CD1c-positive myeloid dendritic cell (primary cell): ENCODE measurements at regions not wholly inside any gene's neighbourhood (a gene's known extent, or its start where the extent isn't known, plus 50 kb on each side); places are given as distances from the start of the nearest gene placed in this dataset.
"Not testable (repeated sequence)": the region's sequence is repeated elsewhere in the genome, so short reads cannot be mapped to it uniquely, and the experiment has no call there.

Experiments used
- DNase-seq: peaks from one replicate; pipeline ENCODE4 v3.0.0-alpha.2; 2016; ENCODE audit errors: extremely low spot score

DNA sequence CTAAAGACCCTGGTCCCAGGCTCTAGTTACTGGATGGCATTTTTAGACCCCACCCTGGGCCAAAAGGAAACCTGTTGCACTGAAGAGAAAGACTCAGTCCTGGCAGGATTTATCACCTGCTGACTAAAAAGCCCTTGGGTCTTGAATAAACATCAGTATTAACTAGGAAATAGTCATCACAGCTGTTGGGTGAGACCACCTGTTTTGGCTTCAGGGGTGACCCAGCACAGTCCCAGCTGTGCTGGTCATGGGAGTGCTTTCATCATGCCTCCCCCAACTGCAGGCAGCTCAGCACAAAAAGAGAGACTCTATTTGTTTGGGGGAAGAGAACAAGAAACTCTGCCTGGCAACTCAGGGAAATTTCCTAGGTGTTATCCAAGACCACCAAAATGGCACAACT lies 903.2 kb downstream of the C4orf33 start:
- DNase-seq, result no peak

DNA sequence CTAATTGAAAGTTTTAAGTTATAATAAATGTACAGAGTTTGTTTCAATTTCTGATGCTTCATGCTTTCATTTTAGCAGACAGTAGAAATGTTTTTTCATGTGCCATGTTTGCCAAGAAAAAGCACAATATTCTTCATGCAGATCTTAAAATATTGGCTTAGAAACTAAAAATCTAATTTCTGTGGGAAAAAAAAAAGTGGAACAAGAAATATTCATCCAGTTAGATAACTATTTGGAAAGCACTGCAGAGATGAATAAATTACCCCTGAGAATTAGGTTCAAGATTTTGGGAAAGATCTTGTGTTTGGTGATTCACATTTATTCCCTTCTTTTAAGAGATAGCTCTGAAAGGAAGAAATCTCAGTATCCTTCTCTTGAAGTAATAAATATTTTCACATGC lies 912.5 kb downstream of the C4orf33 start:
- no peak for DNase-seq

DNA sequence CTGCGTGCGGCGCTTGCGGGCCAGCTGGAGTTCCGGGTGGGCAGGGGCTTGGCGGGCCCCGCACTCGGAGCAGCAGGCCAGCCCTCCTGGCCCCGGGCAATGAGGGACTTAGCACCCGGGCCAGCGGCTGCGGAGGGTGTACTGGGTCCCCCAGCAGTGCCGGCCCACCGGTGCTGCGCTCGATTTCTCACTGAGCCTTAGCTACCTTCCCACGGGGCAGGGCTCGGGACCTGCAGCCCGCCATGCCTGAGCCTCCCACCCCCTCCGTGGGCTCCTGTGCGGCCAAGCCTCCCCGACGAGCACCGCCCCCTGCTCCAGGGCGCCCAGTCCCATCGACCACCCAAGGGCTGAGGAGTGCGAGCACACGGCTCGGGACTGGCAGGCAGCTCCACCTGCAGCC lies 916.9 kb downstream of the C4orf33 start:
- not testable (repeated sequence) for DNase-seq

DNA sequence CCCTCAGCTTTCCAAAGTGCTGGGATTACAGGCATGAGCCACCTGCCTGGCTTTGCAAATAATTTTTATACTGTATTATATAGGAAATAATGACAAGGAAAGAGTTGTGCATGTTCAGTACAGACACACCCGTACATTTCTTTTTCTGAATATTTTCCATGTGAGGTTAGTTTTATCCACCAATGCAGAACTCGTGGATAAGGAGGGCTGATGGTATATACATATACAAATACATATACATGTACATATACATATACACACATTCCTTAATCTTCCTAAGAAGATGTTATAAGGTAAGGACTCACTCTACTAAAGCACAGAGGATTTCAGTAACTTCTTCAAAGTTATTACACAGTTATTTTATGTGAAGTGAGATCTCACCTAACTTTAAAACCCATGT lies 925.8 kb downstream of the C4orf33 start:
- no peak for DNase-seq

DNA sequence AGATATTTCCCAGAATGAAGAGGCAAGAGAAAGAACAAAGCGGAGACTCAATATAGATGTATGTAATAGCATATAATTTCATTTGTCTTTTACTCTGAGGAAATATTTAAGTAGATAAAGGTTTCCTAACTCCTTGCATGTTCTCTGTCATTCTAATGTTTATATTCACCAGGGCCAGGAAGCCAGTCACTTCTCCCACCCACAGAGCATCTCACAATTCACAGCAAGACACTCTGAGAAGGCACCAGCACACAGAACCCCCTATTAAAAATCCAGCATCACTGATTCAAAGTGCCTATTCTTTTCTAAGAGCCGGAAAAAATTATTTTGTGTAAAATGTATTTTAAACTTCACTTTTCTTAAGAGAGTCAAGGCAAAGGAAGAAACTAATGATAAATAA lies 927.1 kb downstream of the C4orf33 start:
- DNase-seq, result no peak

DNA sequence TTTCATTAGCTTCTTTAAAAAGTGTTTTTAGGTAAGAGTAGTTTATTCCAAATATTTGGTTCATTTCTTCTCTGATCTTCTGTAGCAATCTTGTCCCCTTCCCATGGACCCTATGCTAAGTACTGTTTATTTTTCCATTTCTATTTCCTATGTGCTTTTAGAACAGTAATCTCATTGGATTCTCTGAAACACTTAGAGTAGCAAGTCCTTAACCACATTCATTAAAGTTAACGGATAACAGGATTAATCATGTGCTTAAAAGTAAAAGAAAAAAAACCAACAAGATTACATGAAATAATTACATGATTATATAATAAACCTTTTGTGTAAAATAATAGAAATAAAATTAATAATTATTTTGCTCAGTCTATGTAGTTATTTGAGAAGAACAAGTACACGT lies 929.7 kb downstream of the C4orf33 start:
- DNase-seq, result no peak

DNA sequence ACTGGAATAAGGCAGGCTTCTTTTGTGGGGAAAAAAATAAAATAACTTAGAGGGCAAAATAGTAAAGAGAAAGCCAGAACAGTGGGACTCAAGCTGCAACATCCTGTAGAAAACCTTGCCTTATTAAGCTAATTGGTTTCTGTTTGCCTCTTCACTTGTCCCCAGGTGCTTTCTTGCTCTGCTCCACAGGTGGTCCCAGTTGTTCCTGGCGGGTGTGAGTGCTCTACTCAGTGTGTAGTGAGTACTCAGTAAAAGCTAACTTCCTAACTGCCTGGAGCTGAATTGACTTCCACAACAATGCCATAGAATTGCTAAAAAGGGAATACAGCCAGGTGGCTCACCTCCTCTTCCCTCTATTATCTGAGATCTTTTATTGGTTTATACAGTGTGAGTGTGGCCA lies 930.2 kb downstream of the C4orf33 start:
- no peak for DNase-seq

DNA sequence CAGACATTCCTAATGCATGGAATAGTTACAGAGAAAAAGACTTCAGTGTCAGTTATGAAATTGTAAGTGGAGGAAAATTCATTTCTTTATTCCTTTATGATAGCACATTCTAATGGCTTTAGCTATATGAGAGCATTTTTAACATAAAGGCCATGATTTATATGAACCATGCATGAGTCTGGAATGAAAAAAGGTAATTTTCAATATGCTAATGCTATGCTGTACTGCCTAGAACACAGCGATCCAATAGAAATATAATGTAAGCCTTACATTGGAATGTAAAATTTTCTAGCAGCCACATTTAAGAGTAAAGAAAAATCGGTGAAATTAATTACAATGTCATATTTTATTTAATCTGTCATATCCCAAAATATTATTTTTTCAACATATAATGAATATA lies 932.0 kb downstream of the C4orf33 start:
- no peak for DNase-seq

DNA sequence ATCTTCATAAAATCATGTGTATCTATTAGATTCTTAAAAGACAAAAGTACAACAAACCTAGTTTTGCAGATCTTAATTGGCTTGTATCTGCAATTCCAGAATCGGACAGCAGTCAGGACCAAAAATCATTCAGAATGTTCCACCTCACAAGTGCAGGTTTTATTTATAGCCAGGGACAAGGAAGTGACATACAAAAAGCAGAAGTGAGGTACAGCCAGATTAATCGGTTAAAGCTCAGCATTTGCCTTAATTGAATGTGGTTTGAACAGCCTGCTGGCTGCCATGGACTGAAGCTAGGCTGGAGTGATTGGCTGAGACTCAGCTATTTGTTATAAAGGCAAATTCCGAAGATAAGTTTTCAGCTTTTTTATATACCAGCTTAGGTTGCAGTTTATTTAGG lies 932.6 kb downstream of the C4orf33 start:
- DNase-seq, result no peak

DNA sequence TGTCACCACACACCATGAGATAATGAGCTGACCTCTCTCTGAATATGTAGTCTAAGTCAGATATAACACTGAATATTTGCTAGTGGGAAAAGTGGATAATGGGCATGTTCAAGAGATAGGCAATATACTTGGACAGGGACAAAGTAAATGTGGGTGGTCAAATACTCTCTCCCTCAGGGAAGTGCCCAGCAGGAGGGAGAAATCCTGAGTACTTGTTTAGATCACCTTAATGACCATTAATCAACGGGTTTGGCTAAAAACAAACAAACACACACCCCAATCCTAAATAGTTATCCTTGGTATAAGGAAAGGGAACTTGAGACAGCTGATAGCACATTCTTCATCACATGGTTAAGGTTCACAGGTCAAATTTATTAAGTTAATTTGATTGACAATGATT lies 933.5 kb downstream of the C4orf33 start:
- no peak for DNase-seq

DNA sequence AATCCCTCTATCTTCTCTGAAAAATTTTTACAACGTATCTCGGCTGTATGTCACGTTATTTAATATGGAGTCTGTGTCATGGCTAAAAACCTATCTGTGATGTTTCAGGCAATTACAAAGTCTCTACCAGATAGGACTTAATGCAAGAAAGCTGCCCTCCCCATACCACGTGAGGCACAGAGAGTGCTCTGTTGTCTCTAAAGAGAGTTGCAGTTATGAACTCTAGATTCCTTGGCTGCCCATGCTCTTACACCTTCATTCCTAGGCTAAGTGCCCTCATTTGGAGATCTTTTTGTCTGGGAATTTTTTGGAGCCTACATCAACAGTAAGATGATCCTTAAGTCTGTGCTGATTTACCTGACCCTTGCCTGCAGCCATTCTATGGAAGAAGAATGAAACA lies 935.9 kb downstream of the C4orf33 start:
- no peak for DNase-seq

DNA sequence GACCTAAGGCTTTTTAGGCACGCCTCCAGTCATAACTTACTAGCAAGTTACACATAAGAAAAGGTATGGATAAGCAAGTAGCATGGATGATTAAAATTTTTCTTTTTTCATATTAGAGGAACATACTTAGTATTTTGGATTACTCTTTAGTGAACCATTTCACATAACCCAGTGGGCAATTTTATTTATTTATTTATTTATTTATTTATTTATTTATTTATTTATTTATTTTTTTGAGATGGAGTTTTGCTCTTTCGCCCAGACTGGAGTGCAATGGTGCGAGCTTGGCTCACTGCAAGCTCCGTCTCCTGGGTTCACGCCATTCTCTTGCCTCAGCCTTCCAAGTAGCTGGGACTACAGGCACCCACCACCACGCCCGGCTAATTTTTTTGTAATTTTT lies 937.7 kb downstream of the C4orf33 start:
- not testable (repeated sequence) for DNase-seq

DNA sequence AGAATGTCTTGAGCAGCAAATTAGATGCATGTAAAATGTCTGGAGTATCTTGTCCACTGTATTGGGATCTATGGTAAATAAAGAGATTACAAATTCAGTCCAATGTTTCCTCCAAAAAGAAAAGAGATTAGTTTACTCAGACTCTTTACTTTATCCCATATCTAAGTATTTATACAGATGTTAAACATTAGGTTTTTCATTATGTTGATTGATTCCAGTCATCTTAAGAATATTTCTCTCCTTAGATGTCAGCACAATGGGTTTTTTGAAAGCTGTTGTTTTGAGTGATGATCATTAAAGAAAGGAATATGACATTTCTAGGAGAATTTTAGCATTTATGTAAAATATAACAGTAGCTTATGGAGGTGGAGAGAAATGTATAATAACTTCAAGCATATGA lies 938.9 kb downstream of the C4orf33 start:
- DNase-seq, result no peak

DNA sequence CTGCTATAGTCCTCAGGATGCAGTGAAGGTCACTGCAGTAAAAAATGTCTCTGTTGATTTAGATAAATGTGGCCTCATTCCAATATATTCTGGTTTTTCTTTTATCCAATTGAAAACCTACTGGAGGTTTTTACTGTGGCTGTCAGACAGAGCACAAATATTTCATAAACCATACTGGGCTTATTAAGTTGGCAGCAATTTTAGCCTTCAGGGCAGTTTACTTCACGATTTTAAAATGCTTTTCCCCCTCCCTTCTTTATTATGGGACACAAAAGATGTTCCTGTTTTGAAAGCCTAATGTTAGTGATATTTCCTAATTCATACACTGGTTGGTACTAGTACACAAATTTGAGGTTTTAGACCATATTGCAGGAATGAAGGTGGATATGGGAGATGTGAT lies 939.4 kb downstream of the C4orf33 start:
- no peak for DNase-seq

DNA sequence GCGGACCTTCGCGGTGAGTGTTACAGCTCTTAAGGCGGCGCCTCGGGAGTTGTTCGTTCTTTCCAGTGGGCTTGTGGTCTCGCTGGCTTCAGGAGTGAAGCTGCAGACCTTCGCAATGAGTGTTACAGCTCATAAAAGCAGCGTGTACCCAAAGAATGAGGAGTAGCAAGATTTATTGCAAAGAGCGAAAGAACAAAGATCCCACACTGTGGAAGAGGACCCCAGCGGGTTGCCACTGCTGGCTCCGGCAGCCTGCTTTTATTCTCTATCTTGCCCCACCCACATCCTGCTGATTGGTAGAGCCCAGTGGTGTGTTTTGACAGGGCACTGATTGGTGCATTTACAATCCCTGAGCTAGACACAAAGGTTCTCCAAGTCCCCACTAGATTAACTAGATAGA lies 941.9 kb downstream of the C4orf33 start:
- DNase-seq, result not testable (repeated sequence)

DNA sequence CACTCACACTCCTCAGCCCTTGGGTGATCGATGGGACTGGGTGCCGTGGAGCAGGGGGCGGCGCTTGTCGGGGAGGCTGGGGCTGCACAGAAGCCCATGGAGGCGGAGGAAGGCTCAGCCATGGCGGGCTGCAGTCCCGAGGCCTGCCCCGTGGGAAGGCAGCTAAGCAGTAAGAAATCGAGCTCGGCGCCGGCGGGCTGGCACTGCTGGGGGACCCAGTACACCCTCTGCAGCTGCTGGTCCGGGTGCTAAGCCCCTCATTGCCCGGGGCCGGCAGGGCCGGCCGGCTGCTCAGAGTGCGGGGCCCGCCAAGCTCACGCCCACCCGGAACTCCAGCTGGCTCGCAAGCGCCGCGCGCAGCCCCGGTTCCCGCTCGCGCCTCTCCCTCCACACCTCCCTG lies 942.6 kb downstream of the C4orf33 start:
- not testable (repeated sequence) for DNase-seq

DNA sequence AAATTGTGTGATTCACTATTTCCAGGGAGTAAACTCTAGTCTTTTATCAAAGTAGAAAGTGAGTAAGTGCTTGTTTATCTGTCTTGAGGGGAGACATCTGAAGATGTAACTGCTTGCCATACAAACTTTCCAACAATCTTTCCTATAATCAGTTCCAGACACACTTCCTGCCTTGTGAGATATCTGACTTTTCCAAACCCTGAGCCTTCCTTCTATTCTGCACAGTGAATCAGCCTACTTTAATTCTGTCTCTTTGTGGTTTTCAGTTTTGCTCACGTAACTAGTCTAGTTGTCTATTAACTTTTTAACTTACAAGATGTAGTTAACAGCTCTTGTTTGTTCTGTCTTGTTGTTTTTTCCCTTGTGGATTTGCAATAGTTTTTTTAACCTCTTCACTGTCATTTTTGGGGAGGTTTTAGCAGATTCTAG lies 947.8 kb downstream of the C4orf33 start:
- no peak for DNase-seq

DNA sequence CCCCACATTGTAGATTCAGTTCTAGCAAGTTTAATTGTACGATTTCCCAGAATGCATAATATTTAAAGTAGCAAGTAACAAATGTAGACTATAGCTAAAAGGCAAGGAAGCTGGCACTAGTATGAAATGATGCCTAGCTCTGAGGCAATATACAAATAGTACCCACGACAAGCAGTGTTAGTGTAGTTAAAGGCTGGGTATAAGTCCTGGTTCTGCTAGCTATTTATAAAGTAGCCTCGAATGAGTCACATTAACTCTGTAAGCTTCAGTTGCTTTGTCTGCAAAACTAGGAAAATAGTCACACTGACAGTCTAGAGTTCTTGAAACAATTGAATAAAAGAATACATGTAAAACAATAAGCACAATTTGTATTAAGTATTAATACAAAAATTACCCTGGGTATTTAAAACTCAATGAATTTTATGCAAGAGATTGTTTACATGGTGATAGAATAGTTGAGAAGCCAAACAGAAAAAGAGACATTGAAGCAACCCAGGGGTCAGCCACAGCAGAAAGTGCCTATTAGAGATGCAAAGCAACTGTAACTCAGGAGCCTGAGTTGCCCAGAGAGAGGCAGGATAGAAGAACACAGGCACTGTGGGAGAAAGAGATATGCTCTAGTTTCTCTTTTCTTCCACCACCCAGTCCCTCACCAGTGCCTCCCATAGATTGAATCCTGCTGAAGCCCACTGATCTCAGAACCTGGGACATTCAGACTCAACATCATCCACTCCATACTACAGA lies 949.0 kb downstream of the C4orf33 start:
- no peak for DNase-seq

DNA sequence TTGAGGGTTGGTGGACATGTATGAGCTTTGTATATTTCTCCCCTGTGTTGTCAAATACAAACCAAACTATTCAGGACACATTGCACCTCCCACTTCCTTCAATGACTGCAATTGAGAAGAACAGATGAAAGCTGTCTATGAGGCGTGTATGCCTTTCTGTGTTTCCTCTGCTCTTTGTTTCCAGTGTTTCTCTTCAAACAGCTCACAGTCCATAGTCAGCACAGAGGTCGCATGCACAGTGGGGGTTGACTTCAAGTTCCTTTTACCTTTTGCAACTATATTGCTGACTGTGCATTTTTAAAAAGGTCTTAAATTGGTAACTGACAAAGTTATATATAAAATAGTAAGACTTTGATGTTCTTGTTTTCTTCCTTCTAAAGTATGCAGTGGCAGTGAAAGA lies 957.8 kb downstream of the C4orf33 start:
- DNase-seq, result no peak

DNA sequence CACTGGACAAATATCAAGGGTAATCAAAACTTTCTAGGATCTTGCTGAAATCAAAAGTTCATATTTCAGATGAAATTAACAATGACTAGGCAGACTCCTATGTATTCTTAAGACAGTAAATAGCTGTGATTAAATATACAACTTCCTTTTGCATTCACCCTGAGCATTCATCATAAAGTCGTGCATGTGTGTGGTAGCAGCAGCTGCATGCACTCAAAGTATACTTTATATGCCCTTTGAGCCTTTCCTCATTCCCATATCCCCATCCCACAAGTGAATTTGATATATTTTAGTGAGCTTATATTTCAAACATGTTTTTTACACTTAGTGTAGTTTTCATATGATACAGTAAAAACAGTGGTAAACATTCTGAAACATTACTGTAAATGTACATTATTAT lies 959.0 kb downstream of the C4orf33 start:
- no peak for DNase-seq

DNA sequence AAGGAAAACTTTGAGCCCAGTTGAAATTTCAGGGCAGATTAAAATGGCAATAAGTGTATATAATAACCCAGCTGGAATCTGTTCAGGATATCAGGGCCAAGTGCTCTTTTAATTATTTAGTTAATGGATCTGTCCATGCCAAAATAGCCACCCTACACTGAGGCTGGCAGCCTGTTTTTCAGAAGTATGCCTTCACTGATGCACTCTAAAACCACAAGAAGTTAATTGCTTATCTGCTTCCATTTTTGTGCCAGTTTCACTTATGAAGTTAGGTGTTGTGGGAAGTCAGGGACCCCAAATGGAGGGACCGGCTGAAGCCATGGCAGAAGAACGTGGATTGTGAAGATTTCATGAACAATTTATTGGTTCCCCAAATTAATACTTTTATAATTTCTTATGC lies 960.3 kb downstream of the C4orf33 start:
- no peak for DNase-seq

DNA sequence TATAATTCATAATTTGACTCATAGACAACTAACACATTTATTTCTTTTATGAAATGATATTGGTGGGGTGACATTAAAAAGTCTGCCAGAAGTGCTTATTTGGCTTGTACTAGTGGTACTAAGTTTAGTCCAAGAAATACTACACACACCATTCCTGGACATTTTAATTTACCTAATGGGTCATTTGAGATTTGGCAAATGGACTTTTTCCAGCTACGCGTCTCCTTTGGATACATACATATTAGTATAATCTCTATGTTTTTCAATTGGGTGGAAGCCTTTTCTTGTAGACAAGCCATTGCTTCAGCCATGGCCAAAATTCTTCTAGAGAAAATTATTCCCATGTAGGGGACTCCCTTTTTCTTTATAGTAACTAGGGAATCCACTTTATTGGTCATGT lies 968.5 kb downstream of the C4orf33 start:
- no peak for DNase-seq

DNA sequence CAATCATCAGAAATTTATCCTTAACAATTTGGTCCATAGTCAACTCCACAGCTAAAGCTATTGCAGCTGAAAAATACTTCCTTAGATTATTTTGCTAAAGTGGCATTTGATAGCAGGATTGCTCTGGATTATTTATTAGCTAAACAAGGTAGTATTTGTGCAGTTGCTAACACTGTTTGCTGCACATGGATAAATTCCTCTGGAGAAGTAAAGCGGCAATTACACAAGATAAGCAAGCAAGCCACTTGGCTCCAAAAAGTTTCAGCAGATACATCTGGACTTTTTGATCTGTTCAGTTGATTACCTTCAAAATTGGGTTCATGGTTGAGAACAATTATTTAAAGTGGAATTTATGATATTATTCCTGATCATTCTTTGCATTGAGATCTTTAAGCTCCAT lies 971.5 kb downstream of the C4orf33 start:
- no peak for DNase-seq

DNA sequence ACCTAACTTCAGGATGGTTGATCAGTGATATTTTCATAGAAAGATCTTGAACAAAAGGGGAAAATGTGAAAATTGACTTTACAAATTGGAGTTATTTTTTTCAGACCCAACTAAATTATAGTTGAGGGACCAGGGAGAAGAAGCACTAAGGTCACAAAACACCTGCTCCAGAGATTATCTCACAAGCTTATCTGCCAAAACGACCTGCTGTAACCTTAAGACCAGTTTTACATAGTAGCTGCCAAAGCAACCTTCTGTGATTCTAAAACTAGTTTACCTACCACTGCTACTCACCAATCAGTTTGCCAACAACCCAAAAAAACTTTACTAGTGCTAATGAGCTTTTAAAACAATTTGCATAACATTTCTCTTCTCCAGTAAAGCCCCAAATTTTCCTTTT lies 972.1 kb downstream of the C4orf33 start:
- DNase-seq, result no peak
